Duodenal mucosa (tissue), 2 donors: ENCODE measurements at regions not wholly inside any gene's neighbourhood (a gene's known extent, or its start where the extent isn't known, plus 50 kb on each side); places are given as distances from the start of the nearest gene placed in this dataset.

ENCODE experiments used
- H3K27ac ChIP-seq: one replicate; pipeline ENCODE4 v1.7.0; 2013; ENCODE audit warnings: low read depth, low read length
- H3K27me3 ChIP-seq, 2 donors: one replicate each; pipeline ENCODE4 v1.7.0; 2013; ENCODE audit warnings: low read length in 2 of 2, control low read depth in 1 of 2; ENCODE audit not compliant: insufficient read depth in 2 of 2, control insufficient read depth in 1 of 2
- H3K36me3 ChIP-seq, 2 donors: one replicate each; pipeline ENCODE4 v1.7.0; 2013; ENCODE audit warnings: low read length in 2 of 2, control low read depth in 1 of 2; ENCODE audit not compliant: insufficient read depth in 2 of 2, control insufficient read depth in 1 of 2
- H3K4me1 ChIP-seq, 2 donors: one replicate each; pipeline ENCODE4 v1.7.0; 2013; ENCODE audit warnings: low read length in 2 of 2, control low read depth in 1 of 2; ENCODE audit not compliant: insufficient read depth in 2 of 2, control insufficient read depth in 1 of 2
- H3K4me3 ChIP-seq, 2 donors: one replicate each; pipeline ENCODE4 v1.7.0; 2013; ENCODE audit warnings: low read length in 2 of 2, low read depth in 1 of 2
- H3K9ac ChIP-seq, 2 donors: one replicate each; pipeline ENCODE4 v1.7.0; 2013; ENCODE audit warnings: low read length in 2 of 2, low read depth in 1 of 2
- H3K9me3 ChIP-seq, 2 donors: one replicate each; pipeline ENCODE4 v1.7.0; 2013; ENCODE audit warnings: low read length in 2 of 2, control low read depth in 1 of 2; ENCODE audit not compliant: control insufficient read depth in 1 of 2

DNA sequence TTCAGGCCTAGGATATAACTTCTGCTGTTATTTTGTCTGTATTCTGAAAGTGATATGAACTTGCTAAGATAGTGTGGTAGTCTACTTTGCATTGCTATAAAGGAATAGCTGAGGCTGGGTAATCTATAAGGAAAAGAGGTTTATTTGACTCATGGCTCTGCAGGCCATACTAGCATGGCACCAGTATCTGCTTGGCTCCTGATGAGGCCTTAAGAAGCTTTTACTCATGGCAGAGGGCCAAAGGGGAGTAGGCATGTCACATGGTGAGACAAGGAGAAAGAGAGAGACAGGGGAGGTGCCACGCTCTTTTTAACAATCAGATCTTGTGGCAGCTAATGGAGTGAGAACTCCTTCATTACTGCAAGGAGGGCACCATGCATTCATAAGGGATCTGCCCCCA, 247.3 kb downstream of the GPAT3 start:
- Histone ChIP-seq H3K4me3 (no peak overlapping the region), H3K27me3 (peaks cover 0 to 6% of the 10 kb centered on the region in 2 donors), H3K36me3 (no peaks in the 10 kb centered on the region), H3K4me1 (no peaks in the 10 kb centered on the region), H3K27ac (no peak overlapping the region), H3K9me3 (no peaks in the 10 kb centered on the region), H3K9ac (no peak overlapping the region)

DNA sequence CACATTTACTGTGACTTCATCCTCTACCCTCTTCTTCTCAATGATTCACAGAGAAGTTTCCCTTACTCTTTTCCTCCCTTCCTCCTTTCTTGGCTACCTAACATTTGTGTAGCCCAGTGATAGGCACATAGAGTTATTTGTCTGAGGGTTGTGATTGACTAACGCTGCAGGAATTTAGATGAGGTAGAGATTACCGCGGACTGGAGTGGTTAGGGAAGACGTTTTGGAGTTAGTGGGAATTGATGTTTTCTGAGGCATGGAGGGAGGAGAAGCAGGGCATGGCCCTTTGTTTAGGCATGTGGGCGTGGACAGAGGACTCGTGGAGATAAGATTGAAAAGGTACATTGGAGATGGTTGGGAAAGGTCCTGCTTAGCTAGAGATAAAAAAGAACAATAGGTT, 246.7 kb downstream of the GPAT3 start:
- no peak overlapping the region for H3K27ac ChIP-seq
- no peaks in the 10 kb centered on the region for H3K9me3 ChIP-seq
- no peaks in the 10 kb centered on the region for H3K36me3 ChIP-seq
- H3K4me3 ChIP-seq, result no peak overlapping the region
- H3K27me3 ChIP-seq, result peaks cover 0 to 6% of the 10 kb centered on the region in 2 donors
- no peak overlapping the region for H3K9ac ChIP-seq
- H3K4me1 ChIP-seq, result no peaks in the 10 kb centered on the region

DNA sequence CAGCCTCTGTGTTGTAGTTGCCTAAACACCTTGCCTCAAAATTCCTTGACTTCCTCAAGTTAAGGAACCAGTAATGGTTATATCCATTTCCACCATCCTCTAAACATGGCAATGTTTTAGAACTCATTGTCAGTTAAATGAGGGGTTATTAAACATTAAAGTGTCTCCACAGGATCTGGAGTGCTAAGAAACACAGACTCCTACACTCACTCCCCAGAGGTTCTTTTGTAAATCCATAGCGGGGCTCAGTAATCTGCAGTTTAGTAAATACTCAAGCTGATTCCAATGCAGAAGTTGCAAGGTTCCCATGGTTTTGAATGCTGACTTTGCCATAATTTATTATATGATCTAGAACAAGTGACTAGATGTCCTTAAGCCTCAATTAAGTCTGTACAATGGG, 245.5 kb downstream of the GPAT3 start:
- no peaks in the 10 kb centered on the region for H3K9me3 ChIP-seq
- no peak overlapping the region for H3K27ac ChIP-seq
- H3K27me3 ChIP-seq, result peaks cover 0 to 6% of the 10 kb centered on the region in 2 donors
- no peak overlapping the region for H3K9ac ChIP-seq
- no peaks in the 10 kb centered on the region for H3K36me3 ChIP-seq
- no peak overlapping the region for H3K4me3 ChIP-seq
- H3K4me1 ChIP-seq, result no peaks in the 10 kb centered on the region

DNA sequence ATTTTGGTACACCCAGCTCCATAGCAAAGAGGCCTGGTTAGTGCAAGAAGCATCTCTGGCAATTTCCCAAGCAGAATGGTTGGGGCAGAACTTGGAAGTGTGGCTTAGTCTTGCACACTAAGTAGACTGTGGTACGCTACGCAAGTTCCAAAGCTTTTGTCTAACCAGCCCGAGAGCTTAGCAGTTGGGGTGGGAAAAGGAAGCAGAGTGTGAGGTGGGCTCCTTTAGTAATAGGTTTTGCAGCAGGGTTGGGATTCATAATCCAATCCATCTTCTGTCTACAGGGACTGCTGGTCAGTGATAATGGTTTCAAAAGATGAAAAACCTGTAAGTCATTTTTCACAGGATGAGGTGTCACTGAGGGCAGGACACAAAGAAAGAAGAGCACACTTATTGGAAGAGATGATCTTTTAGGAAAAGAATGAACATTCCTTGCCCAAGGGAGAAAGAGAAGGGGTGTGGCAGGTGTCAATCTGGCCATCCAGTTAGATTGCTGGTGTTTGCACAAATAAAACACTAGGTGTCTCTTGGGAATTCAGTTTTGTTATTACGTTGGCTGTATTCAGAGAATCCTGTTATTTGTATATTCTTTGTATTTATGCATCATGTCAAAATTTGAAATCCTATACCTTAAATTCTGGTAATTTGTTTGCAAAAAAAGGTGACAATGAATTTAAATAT, 244.3 kb downstream of the GPAT3 start:
- Histone ChIP-seq H3K27me3 (peaks cover 0 to 6% of the 10 kb centered on the region in 2 donors), H3K4me1 (no peaks in the 10 kb centered on the region), H3K36me3 (no peaks in the 10 kb centered on the region), H3K4me3 (no peak overlapping the region), H3K9ac (no peak overlapping the region), H3K9me3 (no peaks in the 10 kb centered on the region), H3K27ac (no peak overlapping the region)

DNA sequence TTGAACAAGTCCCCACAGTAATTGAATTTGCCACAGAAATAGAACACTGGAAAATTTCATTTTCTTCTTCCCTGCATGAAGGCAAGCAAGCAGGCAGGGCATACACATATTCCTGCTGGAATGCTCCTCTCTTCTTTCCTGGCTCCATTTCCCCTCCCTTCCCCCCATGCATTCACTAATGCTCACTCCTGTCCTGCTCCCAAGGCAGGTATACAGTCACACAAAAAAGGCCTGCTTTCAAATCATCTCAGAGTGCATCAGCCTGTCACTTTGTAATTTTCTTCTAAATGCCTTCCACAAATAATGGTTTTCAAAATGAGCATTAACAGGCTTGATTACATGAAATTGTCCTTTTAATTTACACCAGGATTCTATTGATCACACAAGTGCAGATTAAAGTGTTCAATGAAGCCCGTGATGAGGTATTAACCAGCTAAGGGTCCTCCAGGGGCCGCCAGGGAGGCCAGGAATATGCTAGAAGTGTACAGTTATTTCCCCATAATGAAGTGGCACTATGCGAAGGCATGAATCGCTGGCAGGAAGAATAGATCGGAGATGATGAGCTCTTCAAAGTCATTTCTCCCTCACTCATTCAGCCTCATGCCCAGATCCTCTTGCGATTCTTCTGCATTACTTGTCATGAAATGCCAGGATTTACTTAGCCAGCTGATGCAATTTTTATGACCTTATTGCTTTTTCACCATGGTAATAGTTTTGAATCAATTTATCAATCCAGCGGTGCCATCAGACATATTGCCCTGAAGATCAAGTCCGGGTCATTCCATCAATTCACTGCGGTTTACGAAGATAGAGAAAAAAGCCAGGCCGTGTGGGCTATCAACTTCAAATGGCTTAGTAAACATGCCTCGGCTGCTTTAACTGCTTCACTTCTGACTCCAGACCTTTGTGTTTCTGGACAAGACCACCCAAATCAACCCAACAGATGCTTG, 243.5 kb downstream of the GPAT3 start:
- no peaks in the 10 kb centered on the region for H3K4me1 ChIP-seq
- H3K27ac ChIP-seq, result no peak overlapping the region
- no peak overlapping the region for H3K9ac ChIP-seq
- no peak overlapping the region for H3K4me3 ChIP-seq
- H3K36me3 ChIP-seq, result no peaks in the 10 kb centered on the region
- no peaks in the 10 kb centered on the region for H3K9me3 ChIP-seq
- H3K27me3 ChIP-seq, result peaks cover 0 to 6% of the 10 kb centered on the region in 2 donors

DNA sequence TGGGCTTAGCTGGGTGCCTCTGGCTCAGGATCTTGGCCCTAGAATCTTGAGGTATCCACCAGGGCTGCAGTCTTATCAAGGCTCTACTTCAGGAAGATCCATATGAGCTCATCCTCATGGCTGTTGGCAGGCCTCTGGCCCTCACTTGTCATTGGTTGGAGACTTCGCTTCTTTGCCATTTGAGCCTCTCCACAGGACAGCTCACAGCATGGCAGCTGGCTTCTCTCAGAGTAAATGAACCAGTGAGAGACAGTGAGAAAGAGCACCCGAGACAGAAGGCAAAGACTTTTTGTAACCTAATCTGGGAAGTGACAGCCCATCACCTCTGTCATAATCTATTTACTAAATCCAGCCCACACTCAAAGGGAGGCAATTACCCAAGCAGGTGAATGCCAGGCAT, 236.8 kb downstream of the GPAT3 start:
- H3K27ac ChIP-seq, result no peak overlapping the region
- no peaks in the 10 kb centered on the region for H3K27me3 ChIP-seq
- no peak overlapping the region for H3K9ac ChIP-seq
- no peaks in the 10 kb centered on the region for H3K9me3 ChIP-seq
- no peak overlapping the region for H3K4me3 ChIP-seq
- no peaks in the 10 kb centered on the region for H3K4me1 ChIP-seq
- H3K36me3 ChIP-seq, result no peaks in the 10 kb centered on the region

DNA sequence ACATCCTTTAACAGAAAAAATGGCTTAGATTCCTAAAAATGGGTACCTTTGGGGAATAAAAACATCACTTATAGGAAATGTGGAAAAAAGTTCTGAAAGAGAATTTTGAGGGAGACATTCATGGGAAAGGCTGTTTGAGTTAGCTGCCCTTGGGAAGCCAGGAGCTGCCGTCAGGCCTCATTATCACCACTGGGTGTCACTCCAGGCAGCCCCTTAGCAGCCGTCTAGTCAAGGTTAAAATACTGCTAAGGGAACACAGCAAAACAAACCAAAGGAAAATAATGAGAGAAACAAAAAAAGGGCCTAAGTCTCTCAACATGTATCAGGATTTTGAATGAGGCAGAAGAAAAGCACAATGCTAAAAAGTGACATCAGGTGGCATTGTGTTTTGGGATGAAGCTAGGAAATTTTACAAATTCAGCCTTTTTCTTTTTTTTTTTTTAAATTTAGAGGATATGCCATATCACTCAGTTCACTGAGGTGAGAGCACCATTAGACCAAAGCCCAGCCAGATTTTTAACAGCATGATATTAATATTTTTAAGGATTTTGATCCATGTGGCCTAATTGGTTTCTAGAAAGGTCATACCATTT, 235.3 kb downstream of the GPAT3 start:
- H3K9me3 ChIP-seq, result no peaks in the 10 kb centered on the region
- H3K9ac ChIP-seq, result no peak overlapping the region
- no peaks in the 10 kb centered on the region for H3K27me3 ChIP-seq
- H3K4me3 ChIP-seq, result no peak overlapping the region
- H3K4me1 ChIP-seq, result no peaks in the 10 kb centered on the region
- H3K27ac ChIP-seq, result no peak overlapping the region
- no peaks in the 10 kb centered on the region for H3K36me3 ChIP-seq

DNA sequence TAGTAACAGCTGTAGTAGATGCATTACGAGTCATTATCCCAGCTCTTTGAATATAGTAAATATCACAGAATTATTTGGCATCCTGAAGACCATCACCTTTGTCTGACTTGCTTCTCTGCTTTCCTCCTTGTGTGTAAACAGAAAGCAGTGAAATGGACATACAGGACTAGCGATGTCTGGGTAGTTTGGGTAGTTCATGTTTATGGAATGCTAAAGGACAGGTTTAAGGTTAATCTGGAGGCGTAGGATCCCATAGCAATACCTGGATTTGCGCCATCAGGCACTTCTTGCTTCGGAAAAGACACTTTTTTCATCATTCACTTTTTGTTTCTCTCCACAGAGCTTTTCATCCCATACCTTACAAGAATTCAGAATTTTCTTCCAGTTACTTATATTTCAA, 232.2 kb downstream of the GPAT3 start:
- Histone ChIP-seq H3K36me3 (no peaks in the 10 kb centered on the region), H3K4me1 (no peaks in the 10 kb centered on the region), H3K27me3 (no peaks in the 10 kb centered on the region), H3K4me3 (no peak overlapping the region), H3K9me3 (no peaks in the 10 kb centered on the region), H3K27ac (no peak overlapping the region), H3K9ac (no peak overlapping the region)

DNA sequence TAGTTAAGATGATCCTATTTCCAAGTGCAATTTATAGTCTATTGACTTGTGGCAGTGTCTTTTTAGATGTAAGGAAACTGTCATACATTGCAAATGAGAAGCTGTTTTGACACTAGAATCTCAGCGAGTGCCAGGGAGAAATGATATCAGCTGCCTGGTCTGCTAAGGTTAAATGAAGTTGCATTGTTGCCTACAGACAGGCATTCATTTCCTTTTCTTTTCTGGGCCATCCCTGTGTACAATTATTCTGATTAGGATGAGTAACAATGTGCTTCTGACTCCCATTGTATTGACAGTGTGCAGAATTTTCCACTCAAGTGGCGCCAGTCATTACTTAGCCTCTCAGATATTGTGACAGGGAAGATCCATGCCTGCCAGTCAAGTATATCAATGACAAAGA, 231.2 kb downstream of the GPAT3 start:
- Histone ChIP-seq H3K27ac (no peak overlapping the region), H3K9me3 (no peaks in the 10 kb centered on the region), H3K36me3 (no peaks in the 10 kb centered on the region), H3K4me1 (no peaks in the 10 kb centered on the region), H3K27me3 (no peaks in the 10 kb centered on the region), H3K9ac (no peak overlapping the region), H3K4me3 (no peak overlapping the region)

DNA sequence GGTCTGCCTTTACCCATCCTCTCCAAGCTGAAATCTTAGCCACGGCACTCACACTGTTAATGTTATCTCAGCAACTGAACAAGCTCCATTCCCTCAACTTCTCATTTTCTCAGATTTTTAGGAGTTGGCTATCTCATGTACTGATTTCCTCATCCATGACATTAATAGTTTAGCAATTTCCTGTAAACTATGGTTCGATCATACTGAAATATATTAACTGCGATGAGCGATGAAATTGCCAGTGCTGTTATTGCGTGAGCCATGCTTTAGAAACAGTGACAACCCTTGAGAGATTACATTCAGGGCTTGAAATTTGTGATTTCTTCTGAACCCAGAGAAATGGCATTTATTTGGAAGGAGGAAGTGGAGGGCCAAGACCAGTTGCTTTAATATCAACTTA, 223.7 kb downstream of the GPAT3 start:
- Histone ChIP-seq H3K9me3 (no peaks in the 10 kb centered on the region), H3K4me3 (no peak overlapping the region), H3K27ac (no peak overlapping the region), H3K36me3 (no peaks in the 10 kb centered on the region), H3K27me3 (peaks cover 0 to 3% of the 10 kb centered on the region in 2 donors), H3K9ac (no peak overlapping the region), H3K4me1 (no peaks in the 10 kb centered on the region)
